Epithelial cell of proximal tubule (primary cell): ENCODE measurements at regions not wholly inside any gene's neighbourhood (a gene's known extent, or its start where the extent isn't known, plus 50 kb on each side); places are given as distances from the start of the nearest gene placed in this dataset.

Experiments
- DNase-seq: peaks from one replicate; pipeline ENCODE4 v3.0.0-alpha.2; 2011; ENCODE audit warnings: low read depth
- H3K4me3 ChIP-seq: 2 replicates; pipeline ENCODE4 v1.5.1; 2011; ENCODE audit warnings: low read depth, mild to moderate bottlenecking, low read length
- CTCF ChIP-seq: conservative IDR thresholded peaks from 2 replicates; pipeline ENCODE4 v1.5.1; 2012; ENCODE audit warnings: low read depth, mild to moderate bottlenecking, low read length

- TF ChIP-seq CTCF, result no peak
- H3K4me3 ChIP-seq, result no peak overlapping the region
- DNase-seq, result no peak
These were observed 141.2 kb upstream of the DAB2 start for GRCh38 chr5:39566029-39566428.

- TF ChIP-seq CTCF, result no peak
- H3K4me3 ChIP-seq, result no peak overlapping the region
- DNase-seq, result no peak
These were observed 136.6 kb upstream of the DAB2 start for GRCh38 chr5:39561421-39561820.

GRCh38 chr5:39560726-39561125 is 135.9 kb upstream of the DAB2 start:
- no peak for DNase-seq
- H3K4me3 ChIP-seq, result no peak overlapping the region
- no peak for TF ChIP-seq CTCF

- no peak overlapping the region for H3K4me3 ChIP-seq
- DNase-seq, result no peak
- no peak for TF ChIP-seq CTCF
These were observed 135.1 kb upstream of the DAB2 start for GRCh38 chr5:39559923-39560322.

GRCh38 chr5:39558541-39558940 is 133.8 kb upstream of the DAB2 start:
- TF ChIP-seq CTCF, result no peak
- no peak overlapping the region for H3K4me3 ChIP-seq
- no peak for DNase-seq

- TF ChIP-seq CTCF, result no peak
- DNase-seq, result no peak
- no peak overlapping the region for H3K4me3 ChIP-seq
These were observed 131.0 kb upstream of the DAB2 start for GRCh38 chr5:39555788-39556187.

GRCh38 chr5:39547553-39548154 is 122.9 kb upstream of the DAB2 start:
- peak; percentile 82 for TF ChIP-seq CTCF
- no peak overlapping the region for H3K4me3 ChIP-seq
- peak; percentile 20 for DNase-seq
